Fibroblast of gingiva (primary cell): ENCODE measurements at regions not wholly inside any gene's neighbourhood (a gene's known extent, or its start where the extent isn't known, plus 50 kb on each side); places are given as distances from the start of the nearest gene placed in this dataset.
A peak's percentile ranks its signal among the peaks of the same experiment; 100 is the strongest.

Source experiments
- DNase-seq: peaks from one replicate; pipeline ENCODE4 v3.0.0-alpha.2; 2011; ENCODE audit warnings: low read depth

DNA sequence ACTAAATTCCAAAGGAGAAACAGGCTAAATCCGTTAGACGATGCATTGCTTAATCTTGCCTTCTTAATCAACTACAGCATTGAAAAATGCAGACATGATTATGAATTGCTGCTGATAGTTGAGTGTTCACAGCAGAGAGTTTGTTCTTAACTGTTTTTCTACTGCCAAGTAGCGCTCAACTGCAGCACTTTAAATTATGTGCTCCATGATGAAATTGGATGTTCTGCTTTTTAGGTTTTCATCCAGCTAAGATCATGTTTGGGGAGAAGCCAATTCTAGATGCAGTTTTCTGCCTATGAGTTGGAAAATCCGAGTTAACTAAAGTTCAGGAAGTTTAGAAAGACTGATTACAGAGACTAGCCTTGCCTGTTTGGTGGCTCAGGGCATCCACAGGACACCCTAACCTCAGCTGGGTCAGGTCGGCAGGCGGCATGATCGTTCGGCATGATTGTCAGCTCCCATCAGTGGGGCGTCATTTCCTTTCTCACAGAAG, 119.4 kb upstream of the PIEZO2 start:
- DNase-seq, result peak; percentile 72

DNA sequence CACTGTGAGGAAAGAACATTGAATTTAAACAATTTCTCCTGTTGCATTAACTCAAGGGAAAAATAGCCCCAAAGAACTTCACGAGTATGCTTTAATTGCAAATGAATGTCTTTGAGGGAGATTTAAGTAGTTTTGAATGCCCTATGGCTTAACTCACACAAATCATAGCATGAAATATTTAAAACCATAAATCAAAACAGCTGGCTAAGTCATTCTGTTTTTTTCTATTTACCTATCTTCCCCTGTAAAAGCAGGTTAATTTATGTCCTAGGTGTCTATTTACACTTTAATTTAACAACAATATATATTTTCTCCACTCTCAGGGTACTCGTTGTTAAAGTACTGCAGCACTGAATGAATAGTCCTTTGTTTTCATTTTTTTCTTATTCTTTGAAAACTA, 118.8 kb upstream of the PIEZO2 start:
- DNase-seq, result no peak

DNA sequence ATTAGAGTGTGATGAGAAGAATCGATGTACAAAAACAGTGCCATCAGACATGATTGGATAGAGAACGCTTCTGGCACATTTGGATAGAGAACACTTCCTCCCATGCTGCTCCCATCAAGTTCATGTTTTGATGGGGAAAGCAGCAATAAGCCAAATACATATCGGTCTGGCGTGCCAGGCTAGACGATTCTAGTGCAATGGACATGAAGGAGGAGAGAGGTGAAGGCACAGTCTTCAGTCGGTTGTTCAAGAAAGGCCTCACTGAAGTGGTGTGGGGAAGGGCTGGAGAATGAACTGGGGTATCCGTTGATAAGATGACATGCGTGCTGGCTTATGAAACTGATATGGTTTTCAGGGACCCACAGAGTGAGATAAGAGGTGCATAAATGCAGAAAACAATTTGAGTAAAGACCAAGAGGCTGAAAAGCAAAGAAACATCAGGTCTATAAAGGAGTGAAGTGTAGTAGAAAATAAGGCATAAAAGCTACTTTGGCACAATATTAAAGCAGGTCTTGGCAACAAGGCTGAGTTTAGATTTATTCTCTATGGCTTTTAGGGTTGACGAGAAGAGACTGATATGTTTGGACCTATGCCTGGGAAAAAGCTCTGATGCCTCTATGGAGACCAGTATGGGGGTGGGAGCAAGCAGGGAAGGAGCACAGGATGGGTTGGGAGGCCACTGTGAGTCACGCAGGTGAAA, 117.6 kb upstream of the PIEZO2 start:
- DNase-seq, result no peak

DNA sequence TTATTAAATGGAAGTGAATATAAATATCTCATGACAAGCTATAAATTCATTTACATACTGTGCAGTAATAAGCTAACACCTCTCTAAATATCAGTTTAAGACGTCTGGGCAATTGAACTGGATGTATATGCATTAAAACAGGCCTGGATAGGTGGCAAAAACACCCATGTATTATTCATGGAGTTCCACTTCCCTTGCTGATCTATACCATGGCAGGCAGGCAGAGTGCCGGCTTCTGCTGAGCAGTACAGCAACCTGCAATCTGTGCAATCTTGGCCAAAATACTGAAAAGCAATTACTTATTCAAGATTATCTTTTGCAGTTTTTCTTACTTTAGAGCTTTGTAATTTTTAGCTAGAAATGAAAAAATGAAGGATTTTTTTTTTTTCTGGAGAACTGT, 112.1 kb upstream of the PIEZO2 start:
- no peak for DNase-seq

DNA sequence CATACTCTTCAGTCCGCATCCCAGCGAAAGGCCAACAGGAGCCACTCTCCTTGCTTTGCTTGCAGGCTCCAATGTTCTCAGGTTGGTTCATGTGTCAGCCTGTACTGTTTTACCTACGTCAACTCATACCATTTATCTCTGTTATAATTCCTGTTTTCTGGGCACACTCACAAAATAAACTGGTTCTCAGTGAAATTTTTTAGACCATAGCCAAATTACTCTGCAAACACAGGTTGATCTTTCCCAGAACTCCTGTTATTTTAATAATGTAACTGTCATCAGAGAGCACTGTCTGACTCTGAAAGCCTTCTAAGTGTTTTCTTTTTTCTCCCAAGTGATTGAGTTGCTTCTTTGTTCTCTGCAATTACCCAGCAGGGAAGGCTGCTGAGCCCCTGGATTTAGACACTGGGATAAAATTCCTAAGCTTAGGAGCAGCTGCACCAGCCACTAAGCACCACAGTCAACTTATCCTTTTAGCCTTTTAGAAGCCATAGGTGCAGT, 111.6 kb upstream of the PIEZO2 start:
- DNase-seq, result no peak

DNA sequence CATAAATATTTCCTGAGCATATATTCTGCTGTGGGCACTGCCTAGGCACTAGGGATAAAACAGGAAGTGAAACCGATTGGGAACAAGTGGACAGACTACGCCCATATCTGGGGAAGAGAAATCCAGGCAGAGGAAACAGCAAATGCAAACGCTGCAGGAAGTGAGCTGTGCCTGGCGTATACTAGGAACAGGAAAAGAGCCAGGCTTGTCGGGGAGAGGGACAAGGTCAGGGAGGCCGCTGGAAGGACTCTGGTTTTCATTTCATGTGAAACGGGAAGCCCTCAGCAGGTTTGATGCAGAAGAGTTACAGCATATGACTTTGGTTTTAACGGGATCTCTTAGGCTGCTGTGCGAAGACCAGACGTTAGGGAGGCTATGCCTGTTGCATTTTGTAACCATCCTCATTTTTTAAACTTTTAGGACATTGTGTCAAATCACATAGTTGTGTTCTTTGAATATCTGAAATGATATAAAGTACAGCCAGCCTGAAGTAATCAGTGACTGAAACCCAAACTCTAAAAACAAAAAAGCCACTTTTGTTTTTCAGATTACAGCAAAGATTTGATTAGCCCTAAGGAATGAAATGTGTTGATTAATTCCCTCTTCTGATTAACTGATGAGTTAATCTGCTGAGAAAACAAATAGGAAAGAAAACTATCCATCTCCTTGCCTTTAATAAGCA, 110.2 kb upstream of the PIEZO2 start:
- DNase-seq, result no peak

DNA sequence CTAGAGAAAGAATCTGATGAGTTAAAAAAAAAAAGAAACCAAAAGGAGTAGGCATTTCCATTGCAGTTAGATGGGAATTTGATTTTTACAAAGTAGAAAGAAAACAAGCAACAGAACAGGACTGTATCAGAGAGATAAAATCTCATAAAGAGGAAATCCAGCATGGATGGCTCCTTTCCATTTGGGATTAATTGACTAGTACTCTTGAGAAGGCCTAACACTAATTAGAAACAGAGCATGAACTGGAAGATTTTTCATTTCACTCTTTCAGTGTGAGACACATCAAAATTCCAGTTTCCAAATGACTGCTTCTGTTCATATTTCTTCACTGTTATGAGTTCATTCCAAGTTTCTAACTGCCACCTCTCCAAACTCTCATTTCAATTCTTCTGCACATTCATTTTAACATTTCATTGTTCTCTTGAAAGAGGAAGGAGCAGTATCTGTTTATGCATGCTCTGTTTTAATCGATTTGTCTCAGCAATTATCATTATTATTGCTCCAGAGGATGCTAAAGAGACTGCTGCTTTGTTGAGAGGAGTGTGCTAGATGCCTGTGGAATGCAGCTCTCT, 108.8 kb upstream of the PIEZO2 start:
- DNase-seq, result no peak

DNA sequence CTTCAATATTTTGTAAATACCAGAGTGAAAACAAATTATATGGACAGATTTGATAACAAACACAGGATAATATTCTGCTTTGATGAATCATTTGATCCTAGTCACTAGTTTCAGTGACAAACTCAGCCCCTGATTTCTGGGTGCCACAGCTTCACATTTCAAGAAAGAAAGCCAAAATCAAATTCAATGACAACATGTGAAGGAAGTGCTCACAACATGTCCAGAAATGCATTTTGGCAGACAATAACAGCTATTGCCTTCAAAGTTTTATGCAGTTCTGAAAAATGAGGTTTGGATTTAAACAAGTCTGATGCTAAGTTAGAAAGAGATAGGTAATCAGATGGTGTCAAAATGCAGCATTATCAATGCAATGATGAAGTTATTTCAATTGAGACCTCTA, 106.9 kb upstream of the PIEZO2 start:
- DNase-seq, result no peak

DNA sequence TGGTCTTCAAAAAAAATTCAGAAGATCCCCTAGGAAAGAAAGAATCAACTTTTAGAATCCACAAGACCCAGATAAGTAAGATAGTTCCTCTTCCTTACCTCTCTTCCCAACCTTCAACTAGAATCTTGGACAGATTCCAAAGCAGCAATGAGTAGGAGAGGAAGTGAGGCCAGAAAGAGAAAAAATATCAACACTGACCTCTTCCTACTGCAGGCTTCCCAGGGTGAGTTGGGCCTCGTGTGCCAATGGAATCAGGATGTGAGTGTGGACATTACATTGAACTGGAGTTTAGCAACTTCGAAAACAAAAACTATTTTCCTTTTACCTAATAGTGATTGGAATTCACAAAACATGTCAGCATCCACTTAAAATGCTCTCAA, 102.5 kb upstream of the PIEZO2 start:
- no peak for DNase-seq

DNA sequence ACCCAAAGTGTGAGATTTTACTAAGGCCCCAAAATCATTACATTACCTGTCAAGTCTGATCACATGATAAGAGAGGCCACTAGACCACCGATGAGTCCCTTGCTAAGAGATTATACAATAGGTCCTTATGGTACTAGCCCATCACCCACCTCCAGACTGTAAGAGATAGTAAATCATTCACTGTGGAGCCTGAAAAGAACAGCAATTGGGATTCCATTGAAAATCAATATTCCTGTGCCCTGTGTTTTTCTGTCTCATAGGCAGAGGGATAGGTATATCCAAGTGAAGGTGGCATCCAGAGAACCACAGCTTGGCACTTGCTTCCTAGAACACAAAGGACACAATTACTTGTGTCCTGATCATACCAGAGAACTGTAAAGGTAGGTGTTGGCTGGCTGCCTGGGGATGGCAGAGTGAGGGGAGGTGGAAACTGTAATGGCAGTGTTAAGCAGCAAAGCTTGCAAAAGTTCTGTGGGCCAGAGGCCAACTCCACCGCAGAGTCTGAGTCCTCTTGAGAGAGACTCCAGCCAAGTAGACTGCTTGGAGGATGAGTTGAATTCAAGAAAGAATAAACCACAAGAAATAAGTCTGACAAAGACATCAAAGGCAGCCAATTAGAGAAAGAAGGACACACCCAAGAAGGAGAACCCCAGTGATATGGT, 102.0 kb upstream of the PIEZO2 start:
- DNase-seq, result peak; percentile 55

DNA sequence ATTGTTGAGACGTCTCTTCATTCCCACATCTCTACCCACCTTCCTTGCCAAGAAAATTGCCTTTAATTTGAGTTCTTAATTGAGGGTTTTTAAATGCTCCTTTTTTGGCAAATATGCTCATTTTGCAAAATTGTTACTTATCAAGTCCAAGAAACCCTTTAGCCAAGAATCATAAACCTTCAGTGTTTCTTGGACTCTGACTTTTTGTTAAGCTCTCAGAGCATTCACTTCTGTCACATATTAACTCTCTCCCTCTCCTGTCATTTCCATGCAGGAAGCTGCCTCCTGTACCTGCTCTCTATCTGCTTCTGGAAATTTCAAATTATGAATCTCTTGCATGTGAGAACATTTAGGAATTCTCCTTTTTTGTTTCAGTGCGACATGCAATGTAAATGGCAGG, 100.0 kb upstream of the PIEZO2 start:
- no peak for DNase-seq

DNA sequence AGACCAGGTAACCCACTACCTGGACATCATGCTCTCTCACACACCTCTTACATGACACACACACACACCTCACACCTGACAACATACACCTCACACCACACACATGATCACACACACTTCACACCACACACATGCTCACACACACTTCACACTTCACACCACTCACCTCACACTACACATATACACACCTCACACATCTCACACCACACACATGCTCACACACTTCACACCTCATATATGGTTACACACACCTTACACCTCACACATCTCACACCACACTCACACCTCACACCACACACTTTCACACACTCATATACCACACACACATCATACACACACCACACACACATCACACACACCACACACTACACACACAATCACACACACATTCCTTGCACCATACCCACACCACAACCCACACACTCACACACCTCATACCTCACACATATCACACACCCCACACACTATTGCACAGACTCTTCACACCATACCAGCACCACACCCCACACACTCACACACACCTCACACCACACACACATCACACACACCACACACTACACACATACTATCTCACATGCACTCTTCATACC, 98.1 kb upstream of the PIEZO2 start:
- no peak for DNase-seq

DNA sequence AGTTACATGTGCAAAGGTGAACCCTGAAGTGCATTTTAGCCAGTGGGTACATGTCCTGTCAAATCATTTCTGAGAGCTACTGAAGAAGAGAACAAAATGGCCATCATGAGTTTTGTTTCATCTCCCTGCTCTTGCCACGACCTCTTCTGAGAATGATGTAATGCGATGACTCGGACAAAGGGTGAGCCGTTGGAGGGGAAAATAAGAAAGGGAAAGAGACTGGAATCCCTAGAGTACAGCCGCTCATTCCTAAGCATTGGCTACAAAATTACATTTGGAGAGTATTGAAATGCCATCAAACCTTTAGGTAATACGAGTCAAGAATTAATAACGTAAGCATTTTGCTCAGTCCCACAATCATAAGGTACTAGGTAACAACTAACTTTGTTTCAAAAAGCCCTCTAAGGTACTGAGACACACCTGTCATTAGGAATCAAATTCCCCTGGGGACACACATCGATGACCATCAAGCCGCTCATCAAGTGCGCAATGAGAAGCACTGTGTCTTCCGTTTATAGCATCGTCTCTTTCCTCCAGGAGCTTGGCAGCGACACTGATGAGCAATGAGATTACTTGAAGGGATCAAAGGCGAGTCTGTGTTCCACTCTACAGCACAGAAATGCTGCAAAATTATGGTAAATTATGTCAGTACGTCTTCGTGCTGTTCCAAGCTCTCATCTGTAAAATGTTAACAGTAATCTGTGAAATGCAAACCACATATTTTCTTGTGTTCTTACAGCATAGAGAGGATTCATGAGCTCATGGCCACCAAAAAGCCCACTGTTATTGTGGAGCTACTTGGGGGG, 97.3 kb upstream of the PIEZO2 start:
- peak; percentile 84 for DNase-seq

DNA sequence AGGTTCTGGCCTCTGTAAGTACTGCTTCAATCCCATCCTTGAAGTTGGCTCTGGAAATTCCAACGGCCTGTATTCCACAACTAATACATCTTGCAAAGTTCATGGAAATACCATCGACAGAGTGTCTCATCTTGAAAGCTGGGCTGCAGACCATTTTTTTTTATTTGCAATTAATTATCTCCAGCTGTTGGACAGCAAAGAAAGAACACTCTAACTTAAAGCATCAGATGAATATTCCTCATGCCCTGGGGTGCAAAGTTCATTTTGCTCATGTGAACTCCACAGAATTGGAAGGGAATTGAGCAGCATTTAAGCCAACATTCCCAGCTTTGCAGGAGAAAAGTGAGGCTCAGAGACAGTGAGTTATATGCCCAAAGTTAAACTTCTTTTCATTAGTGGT, 96.5 kb upstream of the PIEZO2 start:
- DNase-seq, result peak; percentile 76

DNA sequence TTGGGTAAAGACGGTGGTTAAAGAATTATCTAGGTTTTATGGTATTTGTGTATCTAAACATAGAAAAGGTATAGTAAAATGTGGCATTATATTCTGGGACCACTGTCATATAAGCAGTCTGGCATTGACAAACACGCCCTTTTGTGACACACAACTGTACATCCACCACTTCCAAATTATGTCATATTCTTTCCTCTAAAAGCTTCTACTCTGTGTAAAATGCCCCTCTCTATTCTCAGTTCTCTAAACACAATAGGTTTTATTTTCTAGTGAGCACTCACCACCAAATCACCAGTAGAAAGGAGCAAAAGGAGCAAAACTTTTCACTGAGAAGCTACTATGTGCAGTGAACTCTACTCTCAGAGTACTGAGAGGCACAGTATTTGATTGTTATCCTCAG, 88.1 kb upstream of the PIEZO2 start:
- DNase-seq, result no peak

DNA sequence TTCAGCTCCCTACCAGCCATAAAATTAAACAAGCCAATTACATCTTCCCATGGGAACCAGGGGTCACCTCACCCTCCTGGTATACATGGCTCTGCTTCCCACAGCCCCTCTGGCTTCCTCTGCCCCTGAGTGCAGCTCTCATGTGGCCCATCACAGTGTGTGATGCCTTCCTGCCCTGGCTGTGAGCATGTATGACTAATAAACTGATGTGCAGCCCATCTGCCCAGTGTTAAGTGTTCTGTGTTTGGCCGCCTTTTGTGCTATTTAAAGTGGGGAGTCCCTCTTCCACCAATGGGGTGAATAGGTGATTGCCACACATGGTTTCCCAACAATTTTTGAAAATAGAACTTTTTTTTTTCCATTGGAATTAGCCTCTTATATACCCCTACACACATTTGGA, 87.7 kb upstream of the PIEZO2 start:
- no peak for DNase-seq

DNA sequence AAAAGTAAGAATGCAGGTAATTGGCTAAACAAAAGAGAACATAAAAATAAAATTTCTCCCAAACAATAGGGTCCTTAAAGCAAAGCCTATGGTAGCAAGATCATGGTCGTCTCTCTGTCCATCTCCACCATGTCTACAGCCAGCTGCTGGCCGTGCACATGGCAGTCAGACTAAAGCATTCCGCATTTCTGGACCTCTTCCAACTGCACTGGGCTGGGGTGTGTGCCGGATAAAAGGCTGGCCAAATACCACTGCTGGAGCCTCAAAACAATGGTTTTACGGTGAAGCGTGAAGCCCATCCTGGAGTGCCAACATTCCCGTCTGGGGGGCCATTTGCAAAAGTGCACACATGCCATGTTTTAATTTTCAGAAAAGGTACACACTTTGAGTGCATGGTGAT, 74.8 kb upstream of the PIEZO2 start:
- no peak for DNase-seq

DNA sequence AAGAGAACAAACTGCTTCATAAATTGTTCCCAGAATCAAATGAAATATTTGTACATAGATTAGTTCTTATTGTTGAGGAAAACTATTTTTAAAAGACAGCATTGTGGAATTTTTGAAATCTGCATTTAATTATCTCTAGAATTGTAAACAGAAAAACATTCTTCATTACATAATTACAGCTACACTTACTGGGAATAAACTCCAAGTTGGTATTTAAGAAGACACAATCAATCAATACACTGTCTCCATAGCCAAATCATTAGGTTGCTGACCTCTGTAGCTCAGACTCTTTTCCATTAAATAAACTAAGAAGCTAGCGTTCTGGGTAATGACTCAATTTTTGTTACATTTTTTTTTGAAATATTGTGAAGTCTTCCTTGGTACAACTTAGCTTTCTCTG, 70.2 kb upstream of the PIEZO2 start:
- DNase-seq, result no peak

DNA sequence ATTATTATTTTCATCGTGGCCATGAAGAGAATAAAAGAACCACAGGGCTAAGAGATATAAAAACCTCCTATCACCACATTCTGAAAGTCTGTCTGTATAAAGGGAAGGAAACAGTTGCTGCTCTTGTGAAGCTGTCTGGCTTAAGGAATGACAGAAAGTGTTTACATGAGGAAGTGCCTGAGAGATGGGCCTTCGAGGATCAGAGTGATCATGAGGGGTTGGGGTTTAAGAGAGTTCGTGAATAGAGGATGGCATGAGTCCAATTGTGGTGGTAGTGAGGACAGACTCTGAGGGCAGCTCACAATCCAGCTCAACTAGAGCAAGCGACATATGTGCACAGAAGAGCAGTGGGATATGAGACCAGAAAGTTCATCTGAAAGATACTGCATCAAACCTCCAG, 65.8 kb upstream of the PIEZO2 start:
- DNase-seq, result no peak

DNA sequence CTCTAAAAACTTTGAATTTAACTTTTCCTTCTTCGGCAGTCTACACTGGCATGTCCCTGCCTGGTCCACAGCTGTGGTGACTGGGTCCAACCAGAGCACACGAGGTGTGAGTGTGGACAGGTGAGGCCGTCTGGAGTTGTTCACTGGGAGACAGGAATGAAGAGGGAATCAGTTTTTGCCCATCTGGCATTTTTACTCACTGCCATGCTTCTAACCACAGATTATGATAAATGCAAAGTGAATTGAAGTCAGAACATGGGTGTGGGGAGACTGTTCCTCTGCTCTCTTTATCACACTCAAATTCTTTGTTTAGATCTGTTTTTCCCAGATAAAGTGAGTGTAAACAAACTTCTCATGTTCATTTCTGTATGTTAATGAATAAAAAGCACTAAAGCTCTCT, 54.7 kb upstream of the PIEZO2 start:
- DNase-seq, result no peak

DNA sequence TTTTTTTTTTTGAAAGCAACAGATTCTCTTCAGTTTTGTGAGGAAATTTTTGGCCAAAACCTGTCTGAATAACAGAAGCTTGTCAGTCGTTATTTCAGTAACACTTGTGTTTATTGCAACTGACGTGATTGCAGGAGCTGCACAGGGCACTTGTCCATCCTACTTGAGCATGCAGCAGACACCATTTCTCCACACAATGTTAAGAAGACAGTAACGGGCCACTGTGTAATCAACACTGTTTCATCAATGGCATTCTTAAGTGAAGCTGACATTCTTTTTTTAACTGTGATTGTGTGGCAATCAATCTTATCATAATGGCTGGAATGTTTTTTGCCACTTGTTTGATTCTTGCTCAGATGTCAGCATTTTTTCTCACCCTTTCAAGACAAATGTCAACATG, 50.1 kb upstream of the PIEZO2 start:
- no peak for DNase-seq
